Heart right ventricle (tissue), 16 donors: ENCODE measurements at regions not wholly inside any gene's neighbourhood (a gene's known extent, or its start where the extent isn't known, plus 50 kb on each side); places are given as distances from the start of the nearest gene placed in this dataset.

Source experiments
- ATAC-seq, 8 donors: fragments of 200-7000 bp; cut with Tn5 transposase; one replicate each; pipeline ENCODE4 v1.9.1; 2020; ENCODE audit warnings: mild to moderate bottlenecking in 8 of 8, moderate library complexity in 8 of 8, moderate number of reproducible peaks in 1 of 8
- DNase-seq, 2 donors: peaks; one replicate each; pipeline ENCODE4 v3.0.0-alpha.2; 2020
- H3K27ac ChIP-seq, 10 donors: fragments of 200-600 bp; sonication (generic) in 2 of 10; one replicate each; pipeline versions ENCODE4 v1.5.0 to v1.8.0; 2020 to 2022; ENCODE audit warnings: mild to moderate bottlenecking in 3 of 10
- H3K27me3 ChIP-seq, 7 donors: fragments of 200-600 bp; one replicate each; pipeline ENCODE4 v1.8.0; 2021 to 2022; ENCODE audit warnings: mild to moderate bottlenecking in 2 of 7
- H3K36me3 ChIP-seq, 9 donors: fragments of 200-600 bp; sonication (generic) in 1 of 9; one replicate each; pipeline versions ENCODE4 v1.5.0 to v1.8.0; 2020 to 2022; ENCODE audit warnings: mild to moderate bottlenecking in 2 of 9
- H3K4me1 ChIP-seq, 9 donors: fragments of 200-600 bp; sonication (generic) in 1 of 9; one replicate each; pipeline versions ENCODE4 v1.5.0 to v1.8.0; 2020 to 2022; ENCODE audit warnings: mild to moderate bottlenecking in 4 of 9
- H3K4me3 ChIP-seq, 10 donors: fragments of 200-600 bp; sonication (generic) in 2 of 10; one replicate each; pipeline versions ENCODE4 v1.5.0 to v1.8.0; 2020 to 2022; ENCODE audit warnings: mild to moderate bottlenecking in 7 of 10, moderate library complexity in 2 of 10
- H3K9me3 ChIP-seq, 11 donors: fragments of 200-600 bp in 10 of 11; sonication (generic) in 2 of 11; one replicate each; pipeline versions ENCODE4 v1.5.0 to v1.8.0; 2013 to 2022; ENCODE audit warnings: mild to moderate bottlenecking in 2 of 11, control low read depth in 1 of 11, moderate library complexity in 1 of 11
- CTCF ChIP-seq, 9 donors: fragments of 200-600 bp; sonication (generic) in 2 of 9; IDR thresholded peaks; one replicate each; pipeline versions ENCODE4 v1.5.0 to v1.8.0; 2021 to 2022; ENCODE audit warnings: antibody characterized with exemption in 9 of 9, mild to moderate bottlenecking in 5 of 9, moderate library complexity in 1 of 9
- WGBS, 2 donors: extraction: QIAGEN DNeasy Blood & Tissue Kit; methylation state at CpG; one replicate each; pipeline ENCODE4 v1.1.7; 2013; ENCODE audit warnings: inconsistent platforms in 1 of 2; 5-methylcytosine and 5-hydroxymethylcytosine counted together
- intact Hi-C, 10 donors: fragments of 100-400 bp; cut with DNase I; formaldehyde crosslinking; loops; one replicate each; pipeline versions ENCODE4 v1.11.1 to v1.14.2; 2022
- donor health status: Arrhythmogenic right ventricular cardiomyopathy.
- donor health status: ischemic (EF 13 %, LVEDD 7.1; RV severe dilation, severe dysfunction).
- donor health status: healthy with polysubstance abuse.
- donor health status: DM: no; HTN: yes; CAD: no.
- donor health status: DM: no; HTN: no; CAD: no.
- donor health status: ischemic (EF 25% LVEDD 6.9; RV normal size, moderate dysfunction).
- donor health status: ischemic (EF 25% LVEDD 5.7; RV mildly dilated, moderate dysfunction).
- donor health status: healthy.
- donor health status: DM: yes; HTN: yes; CAD: no.
- donor health status: Ischemic cardiomyopathy.
- donor health status: ischemic (EF 35%, LVEDD 5.7; RV mildly dilated, moderate dysfunction).
- donor health status: nonischemic (EF 11% LVEDD 7.7; RV severe dilation, severe dysfunction).
- donor health status: DM: yes; HTN: yes; CAD: no.
- donor health status: PGD.
- donor health status: ischemic (EF 29% LVEDD 5.4; RV normal size, mild dysfunction).
- donor health status: nonischemic (EF 23%, LVEDD 6.1; RV moderate dilation, normal function).

GRCh38 chr5:88391991-88392390, 123.3 kb upstream of the TMEM161B start:
- no peaks in the 10 kb centered on the region for H3K4me1 ChIP-seq
- DNase-seq (no peak), ATAC-seq (no peak)
- no peak for TF ChIP-seq CTCF (IDR thresholded peaks at IDR 0.05)
- H3K27ac ChIP-seq = no peak overlapping the region
- no peaks in the 10 kb centered on the region for H3K9me3 ChIP-seq
- no peaks in the 10 kb centered on the region for H3K36me3 ChIP-seq
- intact Hi-C loops = no loop called here
- H3K27me3 ChIP-seq = no peaks in the 10 kb centered on the region
- 77 to 80% methylated on average over 3 of the region's 3 CpGs for WGBS, 2 donors
- no peak overlapping the region for H3K4me3 ChIP-seq

GRCh38 chr5:88391116-88391515, 122.5 kb upstream of the TMEM161B start:
- Histone ChIP-seq H3K27ac (no peak overlapping the region), H3K27me3 (no peaks in the 10 kb centered on the region), H3K36me3 (no peaks in the 10 kb centered on the region), H3K4me1 (no peaks in the 10 kb centered on the region), H3K9me3 (no peaks in the 10 kb centered on the region), H3K4me3 (no peak overlapping the region)
- no peak for TF ChIP-seq CTCF (IDR thresholded peaks at IDR 0.05)
- intact Hi-C loops = no loop called here
- DNase-seq (no peak), ATAC-seq (no peak)
- WGBS, 2 donors = 65 to 69% methylated on average over 8 of the region's 8 CpGs

GRCh38 chr5:88390481-88390880, 121.8 kb upstream of the TMEM161B start:
- Histone ChIP-seq H3K4me1 (no peaks in the 10 kb centered on the region), H3K36me3 (no peaks in the 10 kb centered on the region), H3K27me3 (no peaks in the 10 kb centered on the region), H3K27ac (no peak overlapping the region), H3K9me3 (no peaks in the 10 kb centered on the region), H3K4me3 (no peak overlapping the region)
- DNase-seq (no peak), ATAC-seq (no peak)
- TF ChIP-seq CTCF (IDR thresholded peaks at IDR 0.05) = no peak
- intact Hi-C loops = no loop called here
- 78 to 82% methylated on average over 2 of the region's 2 CpGs for WGBS, 2 donors

GRCh38 chr5:88390096-88390441, 121.4 kb upstream of the TMEM161B start:
- H3K4me1 ChIP-seq = no peaks in the 10 kb centered on the region
- TF ChIP-seq CTCF (IDR thresholded peaks at IDR 0.05) = no peak
- WGBS, 2 donors = 70 to 75% methylated on average over 6 of the region's 6 CpGs
- H3K36me3 ChIP-seq = no peaks in the 10 kb centered on the region
- no peak for DNase-seq
- H3K4me3 ChIP-seq = no peak overlapping the region
- no peaks in the 10 kb centered on the region for H3K9me3 ChIP-seq
- H3K27ac ChIP-seq = no peak overlapping the region
- ATAC-seq = no peak
- intact Hi-C loops = no loop called here
- H3K27me3 ChIP-seq = no peaks in the 10 kb centered on the region
